HepG2 (cell line): ENCODE measurements at regions not wholly inside any gene's neighbourhood (a gene's known extent, or its start where the extent isn't known, plus 50 kb on each side); places are given as distances from the start of the nearest gene placed in this dataset.

ENCODE experiments used
- ATAC-seq: fragments of 200-7000 bp; cut with Tn5 transposase; 3 replicates; pipeline ENCODE4 v1.9.1; 2020; ENCODE audit warnings: mild to moderate bottlenecking, moderate library complexity
- BruUV-seq: library from RNA; stranded (reverse); fragments of 400-500 nt; replicated peaks from 2 replicates; lab custom pipeline; 2021; lab: Mats Ljungman, UMichigan
- CTCF ChIA-PET: fragments of 300-600 bp; formaldehyde crosslinking; extraction: SDS; loops from one replicate; lab custom pipeline; 2021; ENCODE audit warnings: low total read pairs, inconsistent platforms, low intra/inter-chr PET ratio; lab: Yijun Ruan, JAX
- POLR2A ChIA-PET: fragments of 350-600 bp; sonication (Branson Sonifier 250); formaldehyde crosslinking; loops from one replicate; lab custom pipeline; 2020; ENCODE audit warnings: antibody characterized with exemption, inconsistent platforms; lab: Yijun Ruan, JAX
- DNase-seq: peaks from one replicate; pipeline ENCODE4 v3.0.0-alpha.2; 2015; ENCODE audit warnings: low spot score
- FAIRE-seq: peaks from 3 replicates; lab custom pipeline; 2011; peaks lifted over from hg19 to GRCh38; lab: Jason Lieb, UNC
- H2AFZ ChIP-seq: one replicate; pipeline ENCODE4 v1.6.1; 2011; ENCODE audit warnings: low read length, inconsistent platforms
- H3K27ac ChIP-seq: fragments of 300-600 bp; 3 replicates; pipeline ENCODE4 v1.8.0; 2011; ENCODE audit warnings: mixed run types, mild to moderate bottlenecking, mixed read lengths, low read length, inconsistent platforms; ENCODE audit not compliant: insufficient read depth; ENCODE audit errors: extremely low read length
- H3K27me3 ChIP-seq, 2 experiments: fragments of 200-600 bp in 1 of 2; 2 replicates in 1 of 2; 3 replicates in 1 of 2; pipeline versions ENCODE4 v1.6.0 to v1.8.0; 2011; ENCODE audit warnings: low read length in 2 of 2, mild to moderate bottlenecking in 2 of 2, moderate library complexity in 2 of 2, inconsistent platforms in 1 of 2; ENCODE audit not compliant: insufficient read depth in 2 of 2, control insufficient read depth in 1 of 2
- H3K36me3 ChIP-seq, 2 experiments: fragments of 200-600 bp in 1 of 2; replicated peaks in 1 of 2; 2 replicates in 1 of 2; 3 replicates in 1 of 2; pipeline versions ENCODE4 v1.5.1 to v1.8.0; 2011; ENCODE audit warnings: low read length in 2 of 2, inconsistent platforms in 1 of 2; ENCODE audit not compliant: insufficient read depth in 2 of 2, control insufficient read depth in 1 of 2
- H3K4me1 ChIP-seq: 2 replicates; pipeline ENCODE4 v1.5.1; 2012; ENCODE audit warnings: low read length, inconsistent platforms; ENCODE audit not compliant: insufficient read depth
- H3K4me2 ChIP-seq: 2 replicates; pipeline ENCODE4 v1.6.0; 2011; ENCODE audit warnings: low read depth, low read length, inconsistent platforms
- H3K4me3 ChIP-seq, 3 experiments: fragments of 200-600 bp in 1 of 3; sonication (generic), shearing (Covaris generic) in 1 of 3; replicated peaks in 1 of 3; 2 replicates each; pipeline ENCODE4 v1.5.1; 2011 to 2016; ENCODE audit warnings: low read length in 3 of 3, inconsistent platforms in 2 of 3, low read depth in 2 of 3, mild to moderate bottlenecking in 2 of 3, control low read depth in 1 of 3, mixed read lengths in 1 of 3; ENCODE audit not compliant: insufficient read depth in 1 of 3
- H3K79me2 ChIP-seq: one replicate; pipeline ENCODE4 v1.6.1; 2011; ENCODE audit warnings: low read length, inconsistent platforms; ENCODE audit not compliant: insufficient read depth
- H3K9ac ChIP-seq: 2 replicates; pipeline ENCODE4 v1.6.0; 2011; ENCODE audit warnings: mild to moderate bottlenecking, low read depth, low read length, inconsistent platforms; ENCODE audit not compliant: insufficient read depth
- H3K9me3 ChIP-seq: 2 replicates; pipeline ENCODE4 v1.5.1; 2012; ENCODE audit warnings: mild to moderate bottlenecking, low read length
- H4K20me1 ChIP-seq: 2 replicates; pipeline ENCODE4 v1.6.0; 2011; ENCODE audit warnings: inconsistent platforms, mild to moderate bottlenecking, low read length, moderate library complexity; ENCODE audit not compliant: insufficient read depth
- ATF3 ChIP-seq: sonication (generic); formaldehyde crosslinking; IDR thresholded peaks from 2 replicates; pipeline ENCODE4 v1.4.0; 2020; ENCODE audit warnings: missing genetic modification reagents
- BHLHE40 ChIP-seq: IDR thresholded peaks from 2 replicates; pipeline ENCODE4 v1.6.1; 2011; ENCODE audit warnings: low read length, improper control_type of control experiment
- MAFF ChIP-seq: IDR thresholded peaks from 2 replicates; pipeline ENCODE4 v1.6.1; 2011; ENCODE audit warnings: low read depth, low read length, improper control_type of control experiment
- RNF2 ChIP-seq: fragments of 450-650 bp; conservative IDR thresholded peaks from 2 replicates; pipeline ENCODE4 v1.6.1; 2016; ENCODE audit warnings: low read depth
- SIX1 ChIP-seq: sonication (generic); formaldehyde crosslinking; IDR thresholded peaks from 2 replicates; pipeline ENCODE4 v1.4.0; 2020; ENCODE audit warnings: missing genetic modification reagents, borderline replicate concordance
- TAF15 ChIP-seq: fragments of 200-400 bp; formaldehyde crosslinking; IDR thresholded peaks from one replicate; pipeline ENCODE4 v1.6.1; 2018; ENCODE audit warnings: mild to moderate bottlenecking, low read depth, low read length; ENCODE audit not compliant: poor library complexity, severe bottlenecking
- THRA ChIP-seq: sonication (generic); formaldehyde crosslinking; IDR thresholded peaks from 2 replicates; pipeline ENCODE4 v1.4.0; 2020; ENCODE audit warnings: missing genetic modification reagents, borderline replicate concordance
- ZBTB37 ChIP-seq: sonication (generic); formaldehyde crosslinking; IDR thresholded peaks from 2 replicates; pipeline ENCODE4 v1.4.0; 2020; ENCODE audit warnings: mild to moderate bottlenecking, missing genetic modification reagents
- ZMYM3 ChIP-seq: sonication (generic); formaldehyde crosslinking; IDR thresholded peaks from 2 replicates; pipeline ENCODE4 v1.5.1; 2020; ENCODE audit warnings: mild to moderate bottlenecking, missing genetic modification reagents
- ZNF121 ChIP-seq: sonication (generic); formaldehyde crosslinking; IDR thresholded peaks from 2 replicates; pipeline ENCODE4 v1.5.0; 2020; ENCODE audit warnings: mild to moderate bottlenecking, missing genetic modification reagents
- ZNF605 ChIP-seq: sonication (generic); formaldehyde crosslinking; IDR thresholded peaks from 2 replicates; pipeline ENCODE4 v1.8.0; 2022; ENCODE audit warnings: mild to moderate bottlenecking, missing genetic modification reagents
- ZNF7 ChIP-seq: IDR thresholded peaks from 2 replicates; pipeline ENCODE4 v1.6.1; 2016; ENCODE audit warnings: missing biosample characterization, missing genetic modification reagents
- WGBS: methylation state at CpG from one replicate; pipeline ENCODE4 v1.1.6; 2017; ENCODE audit warnings: low lambda C conversion rate; 5-methylcytosine and 5-hydroxymethylcytosine counted together
- in situ Hi-C: cut with HindIII; loops from 2 replicates; pipeline ENCODE4 v1.10.0; 2017; ENCODE audit warnings: low pct_unique_long_range_greater_than_20kb; ENCODE audit not compliant: extremely low pct_ligation_motif_present
- intact Hi-C: fragments of 100-400 bp; cut with micrococcal nuclease; formaldehyde crosslinking; loops from one replicate; pipeline ENCODE4 v1.10.0; 2022; ENCODE audit not compliant: unreplicated experiment

GRCh38 chrX:6732101-6732500, 197.2 kb upstream of the VCX3A start (continued):
- TF ChIP-seq THRA (CRISPR knock-in tag) (no peak), ZMYM3 (CRISPR knock-in tag) (no peak), BHLHE40 (no peak), TAF15 (no peak), MAFF (no peak), ZNF605 (CRISPR knock-in tag) (no peak)

- H3K4me3 ChIP-seq, result no peak overlapping the region
- H3K4me2 ChIP-seq, result no peak overlapping the region
- intact Hi-C loops (no loop called here), in situ Hi-C loops (no loop called here)
- H3K27ac ChIP-seq, result no peak overlapping the region
- BruUV-seq, result no TSS peak
- no peaks in the 10 kb centered on the region for H3K79me2 ChIP-seq
- no peak overlapping the region for H3K9ac ChIP-seq
- H3K9me3 ChIP-seq, result no peaks in the 10 kb centered on the region
- TF ChIP-seq RNF2 (no peak), ZNF121 (CRISPR knock-in tag) (no peak), ZNF7 (CRISPR knock-in tag) (no peak), SIX1 (no peak), ZBTB37 (no peak), ATF3 (no peak)
- H4K20me1 ChIP-seq, result no peaks in the 10 kb centered on the region
- no peak for DNase-seq
- ChIA-PET CTCF (no interaction called here), POLR2A (no interaction called here)
- WGBS, result 14% methylated on average over 9 of the region's 9 CpGs
- no peak for FAIRE-seq
- H2AFZ ChIP-seq, result no peak overlapping the region
- no peaks in the 10 kb centered on the region for H3K4me1 ChIP-seq
- H3K36me3 ChIP-seq, result no peaks in the 10 kb centered on the region
- H3K27me3 ChIP-seq, result no peaks in the 10 kb centered on the region
- no peak for ATAC-seq
These were observed 194.7 kb upstream of the VCX3A start for GRCh38 chrX:6729626-6730025.
